HG02840 (cell line): ENCODE measurements at regions not wholly inside any gene's neighbourhood (a gene's known extent, or its start where the extent isn't known, plus 50 kb on each side); places are given as distances from the start of the nearest gene placed in this dataset.
"Not testable (repeated sequence)": the region's sequence is repeated elsewhere in the genome, so short reads cannot be mapped to it uniquely, and the experiment has no call there.

Experiments used
- ATAC-seq: cut with Tn5 transposase; IDR thresholded peaks from one replicate; pipeline ENCODE4 v1.9.1; 2021; ENCODE audit warnings: mild to moderate bottlenecking, moderate library complexity, moderate number of reproducible peaks; ENCODE audit not compliant: unreplicated experiment, low FRiP score

DNA sequence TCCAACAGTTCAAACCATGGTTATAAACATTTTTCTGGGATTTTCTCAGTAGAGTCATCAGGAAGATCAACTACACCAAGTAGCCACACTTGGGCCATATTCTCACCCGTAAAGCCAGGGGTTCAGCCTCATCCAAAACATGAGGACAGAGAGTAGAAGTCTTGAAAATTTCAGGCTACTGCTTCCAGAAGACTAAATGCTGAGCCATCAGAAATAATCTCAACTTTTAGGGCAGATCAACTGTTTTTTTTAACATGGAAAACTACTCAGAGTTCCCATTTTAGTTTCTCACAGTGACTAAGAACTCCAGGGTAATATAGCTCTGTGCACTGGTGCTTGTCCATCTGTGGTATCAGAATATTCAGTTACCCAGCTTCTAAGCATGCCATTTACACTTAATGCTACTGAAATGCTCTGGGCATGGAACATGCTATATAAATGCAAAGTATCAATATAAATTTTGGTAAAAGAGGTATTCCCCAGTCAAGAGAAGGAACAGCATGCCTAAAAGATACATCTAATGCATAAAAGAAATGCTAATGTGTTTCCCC lies 300.1 kb upstream of the LRRN1 start:
- no peak for ATAC-seq

DNA sequence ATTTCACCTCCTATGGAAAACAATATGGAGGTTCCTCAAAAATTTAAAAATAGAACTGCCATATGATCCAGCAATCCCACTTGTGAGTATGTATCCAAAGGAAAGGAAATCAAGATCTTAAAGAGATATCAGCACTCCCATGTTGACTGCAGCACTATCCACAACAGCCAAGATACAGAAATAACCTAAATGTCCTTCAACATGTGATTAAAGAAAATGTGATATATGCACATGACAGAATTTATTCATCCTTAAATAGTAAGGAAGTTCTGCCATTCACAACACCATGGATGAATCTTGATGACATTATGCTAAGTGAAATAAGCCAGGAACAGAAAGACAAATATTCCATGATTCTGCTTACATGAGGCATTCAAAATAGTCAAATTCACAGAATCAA lies 303.6 kb upstream of the LRRN1 start:
- no peak for ATAC-seq

DNA sequence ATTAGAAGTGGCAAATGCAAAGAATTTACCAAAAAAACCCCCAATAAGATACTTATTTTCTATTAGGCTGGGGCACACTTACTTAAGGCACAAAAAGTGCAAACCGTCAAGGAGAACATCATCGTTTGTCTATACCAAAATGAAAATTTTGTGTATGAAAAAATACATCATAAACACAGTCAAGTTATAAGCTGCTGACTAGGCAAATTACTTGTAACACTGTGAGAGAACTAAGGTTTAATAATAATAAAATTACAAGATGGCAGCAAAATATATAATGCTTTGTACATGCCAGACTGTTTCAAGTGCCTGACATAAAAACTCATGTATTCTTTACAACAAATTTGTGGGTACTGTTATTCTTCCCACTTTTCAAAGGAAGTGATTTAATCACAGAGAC lies 297.2 kb upstream of the CRBN start:
- no peak for ATAC-seq

DNA sequence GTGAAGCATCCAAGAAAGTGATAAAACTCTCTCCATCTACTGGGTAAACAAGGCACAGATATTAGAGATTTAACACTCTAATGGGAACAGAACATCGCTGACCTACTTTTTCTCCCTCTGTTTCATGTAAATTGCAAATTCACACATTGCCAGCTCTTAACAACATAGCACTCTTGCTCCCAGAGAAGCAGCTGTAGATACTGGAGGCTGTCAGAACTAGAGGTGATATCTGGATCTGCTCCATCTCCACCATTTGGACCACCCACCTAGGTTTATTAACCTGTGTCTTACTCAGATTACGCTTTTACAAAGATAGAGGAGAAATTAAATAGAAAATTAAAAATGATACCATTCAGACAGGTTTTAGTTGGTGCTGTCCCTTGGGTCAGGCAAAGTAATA lies 289.1 kb upstream of the CRBN start:
- no peak for ATAC-seq

GRCh38 chr3:3464131-3464530 lies 284.6 kb upstream of the CRBN start:
- ATAC-seq: no peak

DNA sequence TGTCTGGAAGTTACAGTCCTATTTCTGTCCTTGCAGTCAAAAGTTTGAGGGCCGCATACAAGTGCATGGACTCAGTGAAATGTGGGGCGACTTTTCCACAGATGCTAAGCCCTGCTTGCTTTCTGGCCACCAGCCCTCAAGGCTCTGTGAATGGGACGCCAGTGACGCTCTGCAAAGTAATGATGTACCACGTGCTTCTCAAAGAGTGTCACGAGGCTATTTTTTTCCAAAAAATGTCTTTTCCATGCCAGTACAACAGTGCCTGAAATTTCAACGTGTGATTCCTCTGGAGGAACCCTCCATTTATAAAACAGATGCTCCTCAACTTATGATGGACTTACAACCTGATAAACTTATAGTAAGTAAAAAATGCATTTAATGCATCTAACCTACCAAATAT lies 281.8 kb upstream of the CRBN start:
- no peak for ATAC-seq

GRCh38 chr3:3448468-3448867 lies 269.0 kb upstream of the CRBN start:
- no peak for ATAC-seq

- no peak for ATAC-seq
Observed at GRCh38 chr3:3447641-3448040, 268.1 kb upstream of the CRBN start.

GRCh38 chr3:3446251-3446650 lies 266.8 kb upstream of the CRBN start:
- ATAC-seq: no peak

DNA sequence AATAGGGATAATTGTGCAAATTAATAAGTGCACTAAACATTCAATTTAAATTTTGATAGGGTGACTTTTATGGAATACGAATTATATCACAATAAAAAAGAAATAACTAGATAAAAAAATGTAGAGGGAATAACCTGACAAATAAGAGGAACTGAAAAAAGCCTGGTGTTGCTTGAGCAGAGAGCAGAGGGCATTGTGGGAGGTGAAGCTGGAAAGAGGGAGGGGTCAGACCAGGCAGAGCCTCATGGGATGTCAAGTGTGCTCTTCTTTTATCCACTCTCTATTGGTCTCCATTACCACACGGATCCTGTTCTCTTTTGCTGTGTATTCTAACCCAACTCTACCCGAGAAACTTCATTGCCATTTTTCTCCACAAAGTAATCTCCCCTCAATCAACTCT lies 264.0 kb upstream of the CRBN start:
- no peak for ATAC-seq

- no peak for ATAC-seq
Observed at GRCh38 chr3:3433711-3434110, 254.2 kb upstream of the CRBN start.

DNA sequence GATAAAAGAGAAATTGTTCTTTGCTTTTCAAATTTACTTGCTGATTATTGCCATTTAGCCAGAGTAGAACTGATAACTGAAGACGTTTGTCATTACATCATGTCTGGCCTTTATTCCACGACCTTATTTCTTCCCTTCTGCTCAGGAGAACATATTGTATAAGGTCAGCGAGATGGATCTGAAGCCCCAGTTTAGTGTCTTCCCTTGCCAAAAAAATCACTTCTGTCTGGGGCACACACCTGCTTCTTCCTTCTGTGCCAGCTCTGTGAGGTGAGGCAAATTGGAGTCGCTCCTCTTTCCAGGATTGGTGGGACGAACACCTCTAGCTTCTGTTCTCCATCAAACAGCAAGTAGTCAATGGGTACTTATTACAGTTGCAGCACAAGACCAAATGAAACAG lies 250.3 kb upstream of the CRBN start:
- no peak for ATAC-seq

GRCh38 chr3:3407707-3408106 lies 228.2 kb upstream of the CRBN start:
- not testable (repeated sequence) for ATAC-seq

DNA sequence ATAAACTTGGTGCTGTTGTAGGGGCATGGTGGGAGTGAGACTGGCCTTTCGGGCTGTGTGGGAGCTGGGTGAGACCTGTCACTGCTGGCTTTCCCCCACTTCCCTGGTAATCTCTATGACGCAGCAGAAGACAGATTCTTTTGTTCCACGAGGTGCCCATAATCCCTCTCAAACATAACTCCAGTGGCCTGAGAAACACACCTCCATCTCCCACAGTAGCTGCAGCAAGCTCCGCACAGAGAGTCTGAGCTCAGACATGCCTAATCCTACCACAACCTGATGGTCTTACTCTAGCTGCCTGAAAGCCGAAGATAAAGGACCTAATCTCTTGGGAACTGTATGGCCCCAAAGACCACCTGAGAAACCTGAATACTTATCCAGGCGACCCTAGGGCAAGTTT lies 225.6 kb upstream of the CRBN start:
- no peak for ATAC-seq

DNA sequence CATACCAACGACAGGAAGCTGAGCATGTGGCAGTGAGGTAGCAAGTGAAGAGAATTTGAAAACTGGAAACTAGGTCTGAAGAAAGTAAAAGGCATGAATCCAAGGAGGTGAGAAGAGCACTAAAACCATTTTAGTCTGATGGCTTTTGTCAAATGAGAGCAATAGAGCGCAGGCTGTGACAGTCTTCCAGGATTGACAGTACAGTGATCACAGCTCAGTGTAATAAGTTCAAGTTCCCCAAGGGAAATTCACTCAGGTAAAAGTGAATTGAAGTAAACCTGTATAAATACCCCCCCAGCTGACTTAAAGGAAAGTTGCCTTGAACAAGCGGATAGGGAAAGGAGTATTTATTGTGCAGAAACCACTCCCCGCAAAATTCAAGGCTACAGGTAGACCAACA lies 224.2 kb upstream of the CRBN start:
- no peak for ATAC-seq

- no peak for ATAC-seq
Observed at GRCh38 chr3:3392946-3393345, 213.5 kb upstream of the CRBN start.

DNA sequence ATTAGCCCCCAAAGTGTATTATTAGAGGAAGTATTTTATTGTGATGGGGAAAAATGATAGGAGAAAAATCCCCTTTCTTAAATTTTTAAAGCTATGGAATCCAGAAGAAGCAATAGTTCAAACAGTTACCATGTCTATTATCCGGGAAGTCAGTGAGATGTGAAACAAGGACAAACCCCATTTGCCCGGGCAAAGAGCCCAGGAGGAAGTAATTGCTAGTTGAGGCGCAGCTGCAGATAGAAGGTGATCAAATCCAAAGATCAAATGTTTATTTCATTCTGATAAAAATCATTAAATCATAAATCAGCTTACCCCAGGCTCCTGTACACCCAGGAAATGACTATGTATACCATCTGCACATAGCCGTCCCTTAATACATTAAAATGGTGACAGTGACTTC lies 204.0 kb upstream of the CRBN start:
- no peak for ATAC-seq

GRCh38 chr3:3372210-3372777 lies 192.8 kb upstream of the CRBN start:
- ATAC-seq: no peak

DNA sequence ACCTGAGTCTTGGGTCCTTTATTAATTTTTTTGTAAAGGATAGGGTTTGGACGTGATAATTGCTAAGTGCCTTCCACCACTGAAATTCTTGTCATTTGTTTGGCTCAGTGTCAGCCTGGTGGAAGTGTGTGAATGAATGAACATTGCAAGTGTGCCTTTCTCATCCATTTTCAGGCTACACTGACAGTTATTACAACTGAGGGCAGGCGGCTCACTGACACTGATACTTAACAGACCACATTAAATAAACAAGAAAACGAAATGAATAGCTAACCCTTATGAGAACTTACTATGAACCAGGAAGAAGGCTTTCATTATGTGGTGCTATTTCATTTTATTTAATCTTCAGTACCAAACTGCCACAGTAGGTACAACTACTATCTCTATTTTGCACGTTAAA lies 188.8 kb upstream of the CRBN start:
- no peak for ATAC-seq

DNA sequence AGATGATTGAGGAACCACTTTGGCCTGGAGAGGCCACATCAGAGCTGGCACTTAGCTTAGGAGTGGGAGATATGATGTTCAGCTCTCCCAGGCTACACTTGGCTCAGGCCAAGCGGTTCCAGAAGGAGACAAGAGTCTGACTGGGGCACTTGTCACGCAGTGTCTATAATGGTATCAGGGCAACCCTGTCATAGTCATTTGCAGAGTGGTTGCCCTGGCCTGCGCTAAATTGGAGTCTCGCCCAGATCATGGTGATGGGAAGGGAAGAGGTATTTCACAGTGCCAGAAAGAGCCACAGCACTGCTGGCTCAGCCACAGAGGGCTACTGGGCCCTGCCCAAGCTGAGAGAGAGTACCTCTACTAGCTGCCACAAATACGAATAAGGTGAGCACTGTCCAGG lies 186.9 kb upstream of the CRBN start:
- no peak for ATAC-seq

- ATAC-seq: no peak
Observed at GRCh38 chr3:3365716-3366115, 186.2 kb upstream of the CRBN start.

DNA sequence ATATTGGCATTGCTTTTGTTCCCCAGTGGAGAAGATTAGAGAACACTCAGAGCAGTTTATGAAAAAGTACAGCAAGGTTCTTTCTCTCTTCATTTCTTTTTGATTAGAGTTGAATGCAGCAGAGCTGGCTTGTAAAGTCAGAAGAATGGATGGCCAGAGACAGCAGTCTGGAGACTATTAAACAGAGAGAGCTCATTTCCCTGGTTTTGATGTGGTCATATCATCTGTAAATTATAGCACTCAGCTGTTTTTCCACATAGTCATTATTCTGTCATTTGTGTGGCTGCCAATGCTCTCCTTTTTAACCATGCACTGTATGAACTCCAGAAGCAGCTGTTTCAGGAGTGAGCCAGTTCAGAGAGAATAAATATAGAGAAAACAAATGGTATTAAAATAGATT lies 177.4 kb upstream of the CRBN start:
- ATAC-seq: no peak

GRCh38 chr3:3355442-3355841 lies 176.0 kb upstream of the CRBN start:
- ATAC-seq: no peak
